ENCODE measurements at regions not wholly inside any gene's neighbourhood (a gene's known extent, or its start where the extent isn't known, plus 50 kb on each side); places are given as distances from the start of the nearest gene placed in this dataset.

DNA sequence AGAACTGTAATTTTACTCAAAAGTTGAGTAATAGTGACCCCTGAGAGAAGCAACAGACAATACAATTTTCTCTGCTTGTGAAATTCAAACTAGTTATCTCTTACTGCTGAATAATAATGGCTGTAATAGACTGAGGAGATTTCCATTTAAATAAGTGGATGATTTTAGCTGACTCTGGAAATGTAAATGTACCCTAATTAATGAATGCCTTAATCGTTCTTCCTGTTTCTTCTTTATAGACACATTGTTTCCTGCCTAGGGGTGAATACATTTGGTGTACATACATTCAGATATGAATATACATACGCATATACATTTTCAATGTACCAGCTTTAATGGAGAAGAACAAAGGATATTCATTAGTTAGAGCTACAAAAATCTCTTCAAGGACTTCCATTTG, 611.9 kb downstream of the TFAP2B start:
- intact Hi-C loops (cut with micrococcal nuclease) = no loop called here
- ChIA-PET POLR2A (no interaction called here), CTCF (no interaction called here)
- TF ChIP-seq CTCF (IDR thresholded peaks at IDR 0.05) = no peak
- Mint-ChIP-seq H3K27me3 (no peaks in the 10 kb centered on the region), H3K9me3 (no peaks in the 10 kb centered on the region), H3K4me3 (no peak overlapping the region), H3K36me3 (ENCODE audit: low read depth) (no peaks in the 10 kb centered on the region), H3K27ac (no peak overlapping the region), H3K4me1 (no peaks in the 10 kb centered on the region)
- DNase-seq = no peak
- no peak for ATAC-seq (ENCODE audit: low read depth)

GRCh38 chr6:51432481-51432880, 613.8 kb downstream of the TFAP2B start:
- ATAC-seq (ENCODE audit: low read depth) = no peak
- no peaks in the 10 kb centered on the region for H3K9me3 Mint-ChIP-seq
- intact Hi-C loops (cut with micrococcal nuclease) = no loop called here
- ChIA-PET POLR2A (no interaction called here), CTCF (no interaction called here)
- H3K4me3 Mint-ChIP-seq = no peak overlapping the region
- no peak overlapping the region for H3K27ac Mint-ChIP-seq
- no peak for DNase-seq
- H3K27me3 Mint-ChIP-seq = no peaks in the 10 kb centered on the region
- no peaks in the 10 kb centered on the region for H3K36me3 Mint-ChIP-seq (ENCODE audit: low read depth)
- no peak for TF ChIP-seq CTCF (IDR thresholded peaks at IDR 0.05)
- no peaks in the 10 kb centered on the region for H3K4me1 Mint-ChIP-seq

GRCh38 chr6:51450248-51450957, 631.7 kb downstream of the TFAP2B start:
- Mint-ChIP-seq H3K27ac (no peak overlapping the region), H3K27me3 (no peaks in the 10 kb centered on the region), H3K36me3 (ENCODE audit: low read depth) (no peaks in the 10 kb centered on the region), H3K4me1 (no peaks in the 10 kb centered on the region), H3K4me3 (no peak overlapping the region), H3K9me3 (no peaks in the 10 kb centered on the region)
- ChIA-PET CTCF (no interaction called here), POLR2A (no interaction called here)
- no peak for TF ChIP-seq CTCF (IDR thresholded peaks at IDR 0.05)
- ATAC-seq (ENCODE audit: low read depth) = no peak
- intact Hi-C loops (cut with micrococcal nuclease) = no loop called here
- DNase-seq = no peak

DNA sequence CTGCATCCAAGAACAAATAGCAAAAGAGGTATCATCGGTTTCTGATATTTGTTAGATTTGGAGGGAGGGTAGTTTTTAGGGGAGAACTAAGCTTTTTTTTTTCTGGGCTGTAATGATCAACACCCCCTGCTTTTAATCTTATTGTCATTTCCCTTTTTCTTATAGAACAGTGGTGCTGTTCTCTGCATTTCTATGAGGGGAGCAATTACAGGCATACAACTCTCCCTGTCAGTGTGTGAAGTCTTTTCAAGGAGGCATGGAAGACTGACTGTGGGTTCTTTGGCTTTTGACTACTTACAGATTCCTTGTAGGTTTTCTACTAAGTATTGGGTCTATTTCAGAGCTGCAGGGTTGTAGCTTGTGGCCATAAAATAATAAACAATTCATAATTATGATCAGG, 632.3 kb downstream of the TFAP2B start:
- Mint-ChIP-seq H3K36me3 (ENCODE audit: low read depth) (no peaks in the 10 kb centered on the region), H3K27ac (no peak overlapping the region), H3K9me3 (no peaks in the 10 kb centered on the region), H3K27me3 (no peaks in the 10 kb centered on the region), H3K4me1 (no peaks in the 10 kb centered on the region), H3K4me3 (no peak overlapping the region)
- POLR2A ChIA-PET = no interaction called here
- DNase-seq (no peak), ATAC-seq (ENCODE audit: low read depth) (no peak)
- CTCF ChIA-PET = no interaction called here
- TF ChIP-seq CTCF (IDR thresholded peaks at IDR 0.05) = no peak
- intact Hi-C loops (cut with micrococcal nuclease) = no loop called here

- no peak overlapping the region for H3K4me3 Mint-ChIP-seq
- no peaks in the 10 kb centered on the region for H3K9me3 Mint-ChIP-seq
- intact Hi-C loops (cut with micrococcal nuclease) = no loop called here
- H3K36me3 Mint-ChIP-seq (ENCODE audit: low read depth) = no peaks in the 10 kb centered on the region
- no peaks in the 10 kb centered on the region for H3K27me3 Mint-ChIP-seq
- no peak for TF ChIP-seq CTCF (IDR thresholded peaks at IDR 0.05)
- ChIA-PET POLR2A (no interaction called here), CTCF (no interaction called here)
- no peak for ATAC-seq (ENCODE audit: low read depth)
- H3K4me1 Mint-ChIP-seq = no peaks in the 10 kb centered on the region
- no peak overlapping the region for H3K27ac Mint-ChIP-seq
- no peak for DNase-seq
These were observed 631.1 kb downstream of the PKHD1 start for GRCh38 chr6:51456282-51456681.
